ENCODE measurements at regions not wholly inside any gene's neighbourhood (a gene's known extent, or its start where the extent isn't known, plus 50 kb on each side); places are given as distances from the start of the nearest gene placed in this dataset.

DNA sequence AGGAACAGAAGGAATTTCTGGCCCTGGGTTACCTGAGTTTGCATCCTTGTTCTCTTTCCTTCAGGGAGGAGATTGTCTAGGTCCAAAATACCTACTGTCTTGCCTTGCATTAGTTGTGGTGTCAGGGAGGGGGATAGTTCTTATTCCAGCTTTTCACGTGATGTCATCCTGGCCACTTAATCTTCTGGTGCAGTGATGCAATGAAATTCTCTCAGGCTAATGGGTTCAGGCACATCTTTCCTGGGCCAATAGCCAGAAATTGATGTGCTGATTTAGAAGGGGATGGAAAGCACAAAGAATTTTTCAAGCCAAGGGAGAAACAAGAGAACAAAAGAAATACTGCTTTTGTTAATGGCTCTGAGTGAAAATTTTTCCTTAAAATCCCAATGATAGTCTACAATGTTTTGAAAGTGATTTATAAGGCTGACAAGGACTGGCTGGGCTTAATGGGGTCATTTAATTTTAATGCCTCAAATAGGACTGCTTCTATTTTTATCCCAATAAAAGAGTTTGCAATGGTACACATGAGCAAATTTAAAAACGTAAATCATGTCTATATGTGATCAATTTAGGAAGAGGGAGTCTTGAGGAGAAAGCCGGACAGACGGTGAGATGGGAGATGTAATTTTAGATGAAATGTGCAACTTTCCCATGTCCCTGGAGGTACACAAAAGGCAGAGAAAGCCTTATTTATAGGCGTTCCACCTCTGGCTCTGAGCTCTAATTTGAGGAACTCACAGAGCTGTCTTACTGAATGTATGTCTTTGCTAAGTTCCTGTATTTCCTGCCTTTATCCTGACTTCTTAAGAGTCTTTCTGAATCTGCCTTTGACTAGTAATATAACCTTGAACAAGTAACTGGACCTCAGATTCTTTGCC, 89.3 kb upstream of the SV2C start:
- no peak for DNase-seq
- H3K9me3 ChIP-seq (replicated peaks) = peaks cover 7% of the 10 kb centered on the region
- no peak overlapping the region for H3K27ac ChIP-seq (replicated peaks)
- no peaks in the 10 kb centered on the region for H3K27me3 ChIP-seq (ENCODE audit: low read depth)
- intact Hi-C loops (cut with micrococcal nuclease) = no loop called here
- H3K4me1 ChIP-seq = no peaks in the 10 kb centered on the region
- TF ChIP-seq, protein P1, sequence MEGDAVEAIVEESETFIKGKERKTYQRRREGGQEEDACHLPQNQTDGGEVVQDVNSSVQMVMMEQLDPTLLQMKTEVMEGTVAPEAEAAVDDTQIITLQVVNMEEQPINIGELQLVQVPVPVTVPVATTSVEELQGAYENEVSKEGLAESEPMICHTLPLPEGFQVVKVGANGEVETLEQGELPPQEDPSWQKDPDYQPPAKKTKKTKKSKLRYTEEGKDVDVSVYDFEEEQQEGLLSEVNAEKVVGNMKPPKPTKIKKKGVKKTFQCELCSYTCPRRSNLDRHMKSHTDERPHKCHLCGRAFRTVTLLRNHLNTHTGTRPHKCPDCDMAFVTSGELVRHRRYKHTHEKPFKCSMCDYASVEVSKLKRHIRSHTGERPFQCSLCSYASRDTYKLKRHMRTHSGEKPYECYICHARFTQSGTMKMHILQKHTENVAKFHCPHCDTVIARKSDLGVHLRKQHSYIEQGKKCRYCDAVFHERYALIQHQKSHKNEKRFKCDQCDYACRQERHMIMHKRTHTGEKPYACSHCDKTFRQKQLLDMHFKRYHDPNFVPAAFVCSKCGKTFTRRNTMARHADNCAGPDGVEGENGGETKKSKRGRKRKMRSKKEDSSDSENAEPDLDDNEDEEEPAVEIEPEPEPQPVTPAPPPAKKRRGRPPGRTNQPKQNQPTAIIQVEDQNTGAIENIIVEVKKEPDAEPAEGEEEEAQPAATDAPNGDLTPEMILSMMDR (IDR thresholded peaks at IDR 0.05; ENCODE audit: borderline replicate concordance) = no peak
- H3K36me3 ChIP-seq = no peaks in the 10 kb centered on the region
- H3K4me3 ChIP-seq = no peak overlapping the region

DNA sequence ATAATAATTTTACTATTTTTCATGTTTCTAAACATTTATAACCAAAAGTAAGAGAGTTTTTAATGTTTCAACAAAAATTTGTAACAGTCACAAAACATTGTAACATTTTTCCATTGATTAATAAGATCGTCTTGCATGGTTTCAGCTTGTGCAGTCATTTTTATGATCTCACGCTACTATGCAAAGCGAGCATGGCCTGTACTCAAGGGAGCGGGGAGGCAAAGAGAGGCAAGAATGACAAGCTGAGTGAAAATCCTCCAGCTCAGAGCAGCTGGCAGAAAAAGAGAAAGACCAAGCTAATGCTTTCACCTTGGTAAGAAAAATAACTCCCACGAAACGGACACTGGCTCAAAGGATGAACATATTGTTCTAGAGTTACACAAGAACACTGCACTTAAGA, 90.0 kb upstream of the SV2C start:
- no peak for DNase-seq
- TF ChIP-seq, protein P1 (IDR thresholded peaks at IDR 0.05; ENCODE audit: borderline replicate concordance) = no peak
- Histone ChIP-seq H3K4me3 (no peak overlapping the region), H3K9me3 (replicated peaks) (peaks cover 5% of the 10 kb centered on the region), H3K27ac (replicated peaks) (no peak overlapping the region), H3K4me1 (no peaks in the 10 kb centered on the region), H3K27me3 (ENCODE audit: low read depth) (no peaks in the 10 kb centered on the region), H3K36me3 (no peaks in the 10 kb centered on the region)
- intact Hi-C loops (cut with micrococcal nuclease) = no loop called here

GRCh38 chr5:75992753-75993152, 90.4 kb upstream of the SV2C start:
- Histone ChIP-seq H3K36me3 (no peaks in the 10 kb centered on the region), H3K27ac (replicated peaks) (no peak overlapping the region), H3K27me3 (ENCODE audit: low read depth) (no peaks in the 10 kb centered on the region), H3K4me3 (no peak overlapping the region), H3K9me3 (replicated peaks) (peaks cover 3% of the 10 kb centered on the region), H3K4me1 (no peaks in the 10 kb centered on the region)
- no peak for DNase-seq
- intact Hi-C loops (cut with micrococcal nuclease) = no loop called here
- TF ChIP-seq, protein P1 (IDR thresholded peaks at IDR 0.05; ENCODE audit: borderline replicate concordance) = no peak

GRCh38 chr5:75985077-75985476, 98.1 kb upstream of the SV2C start:
- H3K9me3 ChIP-seq (replicated peaks) = no peaks in the 10 kb centered on the region
- no peaks in the 10 kb centered on the region for H3K36me3 ChIP-seq
- intact Hi-C loops (cut with micrococcal nuclease) = no loop called here
- no peak overlapping the region for H3K4me3 ChIP-seq
- H3K27ac ChIP-seq (replicated peaks) = no peak overlapping the region
- TF ChIP-seq, protein P1 (IDR thresholded peaks at IDR 0.05; ENCODE audit: borderline replicate concordance) = no peak
- DNase-seq = no peak
- H3K4me1 ChIP-seq = no peaks in the 10 kb centered on the region
- no peaks in the 10 kb centered on the region for H3K27me3 ChIP-seq (ENCODE audit: low read depth)

DNA sequence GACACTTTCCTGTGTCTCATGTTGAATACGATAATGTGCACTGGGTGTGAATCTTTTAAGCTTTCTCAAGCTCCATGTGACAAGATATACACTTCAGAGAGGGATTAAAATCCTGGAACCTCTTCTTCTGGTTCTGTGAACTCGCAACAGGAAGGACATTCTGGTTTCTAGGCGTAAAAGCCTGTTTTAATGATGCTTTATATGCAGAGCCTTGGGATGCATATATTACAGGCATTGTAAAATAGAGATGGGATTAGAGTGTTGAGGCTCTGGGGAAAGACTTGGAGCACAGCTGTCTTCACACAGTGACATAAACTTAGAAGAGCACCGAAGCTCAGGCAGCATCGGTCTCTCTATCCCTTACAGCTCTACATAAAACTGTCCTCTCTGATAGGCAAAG, 107.7 kb upstream of the SV2C start:
- no peaks in the 10 kb centered on the region for H3K36me3 ChIP-seq
- H3K27ac ChIP-seq (replicated peaks) = no peak overlapping the region
- no peaks in the 10 kb centered on the region for H3K4me1 ChIP-seq
- intact Hi-C loops (cut with micrococcal nuclease) = no loop called here
- DNase-seq = no peak
- H3K27me3 ChIP-seq (ENCODE audit: low read depth) = no peaks in the 10 kb centered on the region
- no peak overlapping the region for H3K4me3 ChIP-seq
- TF ChIP-seq, protein P1 (IDR thresholded peaks at IDR 0.05; ENCODE audit: borderline replicate concordance) = no peak
- H3K9me3 ChIP-seq (replicated peaks) = peaks cover 5% of the 10 kb centered on the region

All from left ventricle myocardium inferior (tissue), 1 donor.